HG03196 (cell line): ENCODE measurements at regions not wholly inside any gene's neighbourhood (a gene's known extent, or its start where the extent isn't known, plus 50 kb on each side); places are given as distances from the start of the nearest gene placed in this dataset.

ENCODE experiments used
- ATAC-seq: cut with Tn5 transposase; IDR thresholded peaks from one replicate; pipeline ENCODE4 v1.9.1; 2021; ENCODE audit not compliant: unreplicated experiment

- ATAC-seq, result no peak
Observed at GRCh38 chr7:24472093-24472492, 101.2 kb upstream of the PALS2 start.

GRCh38 chr7:24475166-24475961 lies 97.9 kb upstream of the PALS2 start:
- ATAC-seq, result no peak

DNA sequence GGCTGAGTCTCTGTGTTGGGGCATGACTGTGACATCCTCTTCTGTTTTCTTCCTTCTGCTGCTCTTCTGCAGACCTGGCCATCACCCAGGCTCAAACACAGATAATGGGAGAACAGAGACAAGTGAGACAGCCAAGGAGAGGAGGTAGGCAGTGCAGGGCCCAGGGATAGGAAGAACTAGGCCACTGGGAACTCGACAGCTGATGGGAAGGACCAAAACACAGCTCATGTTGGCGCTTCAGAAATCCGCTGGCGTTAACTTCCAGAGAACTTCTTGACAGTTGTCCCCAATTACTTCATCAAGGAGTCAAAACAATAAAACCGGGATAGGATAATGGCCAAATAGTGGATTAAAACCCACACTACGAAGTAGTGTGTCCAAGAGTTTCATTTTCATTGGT lies 97.0 kb upstream of the PALS2 start:
- ATAC-seq, result no peak

DNA sequence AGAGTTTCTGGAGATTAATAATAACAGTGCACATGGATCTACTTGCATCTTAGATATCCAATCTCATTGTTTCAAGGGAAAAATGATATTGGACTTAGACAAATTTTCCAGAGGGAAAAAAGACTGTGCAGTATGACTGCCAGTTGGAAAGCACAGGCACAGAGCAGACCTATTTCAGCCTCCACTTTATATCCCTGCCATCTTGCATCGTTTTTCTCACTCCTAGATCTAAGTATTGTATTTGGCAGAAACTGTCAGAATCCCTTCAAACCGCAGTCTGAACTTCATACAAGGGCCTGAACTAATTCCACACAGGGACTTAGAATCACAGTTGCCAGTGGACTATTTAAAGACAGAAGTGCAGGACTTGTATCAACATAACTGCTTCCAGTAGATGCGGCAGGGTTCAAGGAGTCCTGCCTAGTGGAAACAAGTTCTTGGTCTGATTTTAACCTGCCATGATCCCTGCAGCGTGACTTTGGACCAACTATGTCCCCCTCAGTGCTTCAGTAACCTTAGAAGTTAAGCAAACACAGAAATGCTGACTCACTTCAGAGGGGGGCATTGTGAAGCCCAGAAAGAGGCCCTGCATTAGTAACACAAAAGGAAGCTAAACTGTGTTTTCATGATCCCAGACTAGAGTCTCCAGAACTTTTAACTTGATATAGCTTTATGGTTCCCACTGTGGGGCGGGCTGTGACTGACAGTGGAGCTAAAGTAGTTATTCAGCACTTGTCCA lies 95.7 kb upstream of the PALS2 start:
- no peak for ATAC-seq

DNA sequence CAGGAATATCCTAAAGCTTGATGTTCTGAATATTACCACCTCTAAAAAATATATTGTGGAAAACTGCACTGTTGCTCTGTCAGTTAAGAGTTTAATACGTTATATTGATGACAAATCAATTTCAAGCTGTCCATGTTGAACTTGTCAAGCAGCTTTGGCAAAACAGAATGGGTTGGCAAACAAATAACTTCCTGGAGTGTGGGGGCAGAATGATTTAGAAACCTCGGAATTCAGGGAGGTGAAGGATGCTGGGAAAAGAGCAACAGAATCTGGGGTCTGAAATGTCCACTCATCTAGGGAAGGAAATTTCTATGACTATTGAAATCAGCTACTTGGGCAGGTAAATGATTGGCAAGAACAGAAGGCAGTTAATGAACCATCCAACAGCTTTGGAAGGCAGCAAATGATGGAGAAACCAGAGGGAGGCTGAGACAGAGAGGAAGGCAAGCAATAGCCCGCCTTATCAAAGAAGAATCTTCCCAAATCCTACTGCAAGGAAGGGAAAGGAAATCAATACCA lies 95.1 kb upstream of the PALS2 start:
- ATAC-seq, result no peak

DNA sequence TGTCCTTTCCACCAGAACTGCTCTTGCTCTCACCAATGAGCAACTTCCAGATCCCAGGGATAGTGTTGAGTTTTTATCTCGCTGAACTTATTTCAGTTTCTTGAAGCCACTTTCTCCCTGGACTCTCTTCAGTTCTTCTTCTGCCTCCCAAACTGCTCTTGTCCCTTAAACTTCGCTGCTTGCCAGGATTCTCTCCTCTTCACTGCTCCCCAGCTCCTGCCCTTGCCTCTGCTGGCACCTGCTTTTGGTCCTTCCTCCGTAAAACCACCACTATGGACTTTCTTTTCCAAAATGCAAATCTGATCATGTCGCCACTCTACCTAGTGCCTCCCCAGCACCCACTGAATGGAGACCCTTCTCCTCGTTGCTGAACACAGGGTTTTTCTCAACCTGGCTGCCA lies 92.8 kb upstream of the PALS2 start:
- ATAC-seq, result no peak

- ATAC-seq, result no peak
Observed at GRCh38 chr7:24483804-24484203, 89.4 kb upstream of the PALS2 start.

DNA sequence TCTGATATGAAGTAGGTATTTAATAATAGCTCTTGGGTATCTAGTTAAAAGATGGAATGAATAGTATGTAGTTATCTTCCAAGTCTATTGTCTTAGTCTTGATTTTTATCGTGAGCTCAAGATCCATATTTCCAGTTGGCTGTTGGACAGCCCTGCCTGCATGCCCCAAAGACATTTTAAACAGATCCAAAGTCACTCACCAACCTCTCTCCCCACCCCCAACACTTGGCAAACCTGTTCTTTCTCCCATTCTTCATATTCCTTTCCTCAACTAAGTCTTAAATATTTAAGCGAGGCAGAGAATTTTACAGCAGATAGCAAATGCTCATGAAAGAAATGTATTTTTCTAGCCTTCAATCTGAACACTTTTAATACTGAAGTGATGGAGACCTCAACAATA lies 80.7 kb upstream of the PALS2 start:
- no peak for ATAC-seq

DNA sequence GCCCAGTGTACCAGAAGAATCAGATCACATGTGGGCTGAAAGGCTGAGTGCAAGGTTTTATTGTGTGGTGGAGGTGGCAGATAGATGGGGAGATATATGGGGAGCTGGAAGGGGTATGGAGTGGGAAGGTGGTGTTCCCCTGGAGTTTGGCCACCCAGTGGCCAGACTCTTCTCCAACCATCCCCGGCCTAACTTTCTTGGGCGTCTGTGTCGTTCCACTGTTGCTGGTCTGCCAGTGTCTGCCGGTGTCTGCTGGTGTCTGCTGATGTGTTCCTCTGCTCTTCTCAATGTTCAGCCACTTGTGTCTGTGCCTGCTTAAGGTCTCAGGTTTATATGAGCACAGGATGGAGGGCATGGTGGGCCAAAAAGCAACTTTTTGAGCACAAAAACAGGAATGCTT lies 78.4 kb upstream of the PALS2 start:
- no peak for ATAC-seq

GRCh38 chr7:24496036-24496435 lies 77.2 kb upstream of the PALS2 start:
- no peak for ATAC-seq

DNA sequence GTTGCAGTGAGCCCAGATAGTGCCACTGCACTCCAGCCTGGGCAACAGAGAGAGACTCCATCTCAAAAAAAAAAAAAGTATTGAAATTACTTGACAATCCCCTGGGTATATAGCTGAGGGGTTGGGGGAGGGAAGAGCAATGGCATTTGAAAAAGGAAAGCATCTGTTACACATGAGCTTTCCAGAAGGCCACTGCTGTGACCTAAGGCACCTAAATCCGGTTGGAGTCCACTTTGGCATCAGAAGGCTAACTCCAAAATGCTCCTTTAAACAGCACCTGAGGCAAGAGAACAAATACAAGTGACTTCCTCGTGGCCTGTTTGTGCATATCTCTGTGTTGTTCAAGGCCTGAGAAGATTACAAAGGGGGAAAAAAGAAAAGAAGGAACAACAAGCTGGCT lies 74.8 kb upstream of the PALS2 start:
- ATAC-seq, result no peak

- no peak for ATAC-seq
Observed at GRCh38 chr7:24499871-24500270, 73.4 kb upstream of the PALS2 start.

DNA sequence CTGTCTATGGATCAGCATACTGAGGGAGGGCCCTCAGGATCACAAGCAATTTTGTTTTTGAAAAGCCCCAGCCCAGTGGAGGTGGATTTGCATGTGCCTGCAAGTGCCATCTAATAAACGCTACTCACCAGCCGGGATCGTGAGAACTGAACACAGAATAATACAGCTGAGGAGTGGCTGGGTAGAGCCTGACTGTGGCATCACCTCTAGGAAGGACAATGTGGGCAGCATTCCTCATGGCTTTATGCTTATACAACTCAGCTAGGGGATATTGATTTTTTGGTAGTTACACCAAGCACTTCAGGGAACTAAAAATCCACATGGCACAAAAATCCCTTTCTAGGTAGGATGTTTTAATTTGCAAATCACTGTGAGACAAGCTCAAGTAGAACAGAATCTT lies 72.7 kb upstream of the PALS2 start:
- no peak for ATAC-seq

GRCh38 chr7:24501009-24501408 lies 72.2 kb upstream of the PALS2 start:
- ATAC-seq, result no peak

GRCh38 chr7:24501443-24502134 lies 71.7 kb upstream of the PALS2 start:
- ATAC-seq, result no peak

DNA sequence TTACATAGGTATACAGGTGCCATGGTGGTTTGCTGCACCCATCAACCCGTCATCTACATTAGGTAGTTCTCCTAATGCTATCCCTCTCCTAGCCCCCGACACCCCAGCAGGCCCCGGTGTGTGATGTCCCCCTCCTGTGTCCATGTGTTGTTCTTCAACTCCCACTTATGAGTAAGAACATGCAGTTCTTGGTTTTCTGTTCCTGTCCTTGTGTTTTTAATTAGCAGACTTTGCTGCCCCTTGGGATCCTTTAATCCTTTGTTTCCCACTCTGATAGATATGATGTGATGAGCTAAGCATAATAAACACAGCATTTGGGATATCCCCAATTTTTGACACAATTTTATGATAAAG lies 71.1 kb upstream of the PALS2 start:
- no peak for ATAC-seq

- ATAC-seq, result no peak
Observed at GRCh38 chr7:24503506-24503905, 69.7 kb upstream of the PALS2 start.

- no peak for ATAC-seq
Observed at GRCh38 chr7:24504040-24504439, 69.2 kb upstream of the PALS2 start.

DNA sequence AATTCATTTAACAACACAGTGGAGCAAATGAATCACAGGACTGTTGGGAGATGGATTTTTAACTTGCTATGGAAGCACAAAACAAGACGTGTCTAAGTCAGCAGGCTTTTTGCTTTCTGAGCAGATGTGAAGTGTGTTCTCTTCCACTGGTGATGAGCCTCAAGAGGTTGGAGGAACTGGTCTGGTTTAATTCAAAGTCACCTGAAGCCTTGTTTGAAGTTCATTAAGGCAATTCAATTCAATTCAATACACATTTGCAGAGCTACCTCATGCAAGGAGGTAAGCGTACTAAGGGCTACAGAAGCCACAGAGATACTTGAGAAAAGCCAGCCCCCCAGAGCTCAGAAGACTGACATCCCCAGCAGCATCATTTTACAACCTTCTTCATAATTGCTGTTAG lies 68.4 kb upstream of the PALS2 start:
- ATAC-seq, result no peak

GRCh38 chr7:24505968-24506367 lies 67.3 kb upstream of the PALS2 start:
- ATAC-seq, result no peak

GRCh38 chr7:24508316-24508715 lies 64.9 kb upstream of the PALS2 start:
- ATAC-seq, result no peak

DNA sequence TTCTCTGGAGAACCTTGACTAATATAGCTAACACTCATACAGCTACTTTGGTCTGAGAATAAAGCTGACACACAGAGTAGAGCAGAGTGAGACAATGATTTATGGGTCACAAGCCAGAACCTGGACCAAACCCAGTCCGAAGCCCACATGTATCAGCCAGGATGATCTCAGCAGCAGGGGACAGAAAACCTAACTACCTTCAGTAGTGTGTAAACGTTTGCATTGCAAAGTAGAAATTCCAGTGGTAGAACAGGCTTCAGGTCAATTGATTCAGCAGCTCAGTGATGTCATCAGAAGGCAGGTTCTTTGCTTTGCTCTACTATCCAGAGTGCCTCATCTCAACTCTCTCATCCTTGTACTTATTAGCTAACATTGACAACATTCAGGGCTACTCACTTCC lies 62.5 kb upstream of the PALS2 start:
- ATAC-seq, result no peak
